Fibroblast of the conjunctiva (primary cell): ENCODE measurements at regions not wholly inside any gene's neighbourhood (a gene's known extent, or its start where the extent isn't known, plus 50 kb on each side); places are given as distances from the start of the nearest gene placed in this dataset.

Experiments used
- DNase-seq: peaks from one replicate; pipeline ENCODE4 v3.0.0-alpha.2; 2010; ENCODE audit warnings: low read depth

GRCh38 chr11:15539645-15540044 lies 424.9 kb downstream of the INSC start:
- DNase-seq, result no peak

- DNase-seq, result no peak
These were observed 426.4 kb downstream of the INSC start for GRCh38 chr11:15541079-15541478.

- no peak for DNase-seq
These were observed 429.6 kb downstream of the INSC start for GRCh38 chr11:15544353-15544752.

GRCh38 chr11:15547685-15548084 lies 433.0 kb downstream of the INSC start:
- no peak for DNase-seq

GRCh38 chr11:15551901-15552851 lies 437.5 kb downstream of the INSC start:
- no peak for DNase-seq

- no peak for DNase-seq
These were observed 440.4 kb downstream of the INSC start for GRCh38 chr11:15555161-15555560.

GRCh38 chr11:15557457-15558230 lies 442.9 kb downstream of the INSC start:
- no peak for DNase-seq

- DNase-seq, result no peak
These were observed 443.9 kb downstream of the INSC start for GRCh38 chr11:15558513-15559181.

- no peak for DNase-seq
These were observed 446.2 kb downstream of the INSC start for GRCh38 chr11:15560689-15561467.

- DNase-seq, result no peak
These were observed 447.5 kb downstream of the INSC start for GRCh38 chr11:15562230-15562629.

- no peak for DNase-seq
These were observed 448.3 kb downstream of the INSC start for GRCh38 chr11:15563054-15563453.

GRCh38 chr11:15565880-15566279 lies 451.2 kb downstream of the INSC start:
- DNase-seq, result no peak

- no peak for DNase-seq
These were observed 453.7 kb downstream of the INSC start for GRCh38 chr11:15568440-15568839.

GRCh38 chr11:15569305-15570025 lies 454.7 kb downstream of the INSC start:
- DNase-seq, result no peak

- no peak for DNase-seq
These were observed 460.7 kb downstream of the INSC start for GRCh38 chr11:15575409-15575808.

GRCh38 chr11:15576769-15577168 lies 462.0 kb downstream of the INSC start:
- no peak for DNase-seq

- no peak for DNase-seq
These were observed 462.8 kb downstream of the INSC start for GRCh38 chr11:15577519-15577918.

GRCh38 chr11:15579287-15580001 lies 464.7 kb downstream of the INSC start:
- DNase-seq, result no peak

GRCh38 chr11:15580056-15580774 lies 465.5 kb downstream of the INSC start:
- DNase-seq, result no peak

GRCh38 chr11:15580775-15581095 lies 466.0 kb downstream of the INSC start:
- no peak for DNase-seq
